HCT116 (cell line): ENCODE measurements at regions not wholly inside any gene's neighbourhood (a gene's known extent, or its start where the extent isn't known, plus 50 kb on each side); places are given as distances from the start of the nearest gene placed in this dataset.

ENCODE experiments used
- ATAC-seq: fragments of 200-7000 bp; cut with Tn5 transposase; 2 replicates; pipeline ENCODE4 v1.9.1; 2020; ENCODE audit warnings: mild to moderate bottlenecking, moderate library complexity
- BruUV-seq: library from RNA; stranded (reverse); fragments of 400-500 nt; replicated peaks from 2 replicates; lab custom pipeline; 2021; lab: Mats Ljungman, UMichigan
- CTCF ChIA-PET: fragments of 300-600 bp; sonication (Branson Sonifier 250); formaldehyde crosslinking; loops from one replicate; lab custom pipeline; 2021; ENCODE audit warnings: antibody characterized with exemption; lab: Charles Lee
- POLR2A ChIA-PET: fragments of 300-600, 350-600 bp; sonication (Branson Sonifier 250); formaldehyde crosslinking; loops from one replicate; lab custom pipeline; 2021; ENCODE audit warnings: antibody characterized with exemption; lab: Charles Lee
- RAD21 ChIA-PET, 2 experiments: fragments of 300-600 bp; sonication (Branson Sonifier 250); formaldehyde crosslinking; loops; one replicate each; lab custom pipeline; 2023; ENCODE audit warnings: low total read pairs in 2 of 2; ENCODE audit not compliant: uncharacterized antibody in 2 of 2, unreplicated experiment in 2 of 2, low non-redundant PET in 1 of 2; lab: Charles Lee
- DNase-seq: peaks from one replicate; pipeline ENCODE4 v3.0.0-alpha.2; 2010; ENCODE audit warnings: low read depth, low spot score
- H2AFZ ChIP-seq: fragments of 200-600 bp; shearing (Covaris generic), sonication (generic); 2 replicates; pipeline ENCODE4 v1.6.1; 2017; ENCODE audit warnings: low read depth, mixed run types, mixed read lengths, antibody characterized with exemption, low read length; ENCODE audit not compliant: poor library complexity, severe bottlenecking
- H3K27ac ChIP-seq: 2 replicates; pipeline ENCODE4 v1.5.1; 2012; ENCODE audit warnings: low read depth, low read length
- H3K27me3 ChIP-seq: fragments of 200-600 bp; sonication (generic); 2 replicates; pipeline ENCODE4 v1.6.1; 2016; ENCODE audit warnings: mixed run types, low read length, mixed read lengths; ENCODE audit not compliant: insufficient read depth
- H3K36me3 ChIP-seq, 2 experiments: fragments of 200-500 bp in 1 of 2; fragments of 200-600 bp in 1 of 2; sonication (Bioruptor generic) in 1 of 2; sonication (generic) in 1 of 2; 2 replicates each; pipeline versions ENCODE4 v1.5.1 to v1.6.1; 2014 to 2016; ENCODE audit warnings: low read length in 2 of 2, inconsistent platforms in 1 of 2, mixed read lengths in 1 of 2, mixed run types in 1 of 2; ENCODE audit not compliant: insufficient read depth in 2 of 2, control insufficient read depth in 1 of 2
- H3K4me1 ChIP-seq, 2 experiments: fragments of 200-600 bp in 1 of 2; sonication (generic) in 1 of 2; 2 replicates each; pipeline versions ENCODE4 v1.5.1 to v1.6.1; 2012 to 2017; ENCODE audit warnings: low read length in 2 of 2, inconsistent platforms in 1 of 2, mild to moderate bottlenecking in 1 of 2, mixed read lengths in 1 of 2, mixed run types in 1 of 2, moderate library complexity in 1 of 2; ENCODE audit not compliant: insufficient read depth in 2 of 2, control insufficient read depth in 1 of 2
- H3K4me2 ChIP-seq: fragments of 200-600 bp; sonication (generic); 2 replicates; pipeline ENCODE4 v1.6.1; 2017; ENCODE audit warnings: mixed run types, low read length, mixed read lengths
- H3K4me3 ChIP-seq, 2 experiments: fragments of 200-600 bp in 1 of 2; sonication (generic) in 1 of 2; replicated peaks in 1 of 2; 2 replicates each; pipeline ENCODE4 v1.5.1; 2011 to 2016; ENCODE audit warnings: low read length in 2 of 2, control low read depth in 1 of 2, low read depth in 1 of 2, mild to moderate bottlenecking in 1 of 2, mixed read lengths in 1 of 2, mixed run types in 1 of 2
- H3K79me2 ChIP-seq: fragments of 200-600 bp; sonication (generic); 2 replicates; pipeline ENCODE4 v1.6.1; 2017; ENCODE audit warnings: mild to moderate bottlenecking, mixed run types, low read length, moderate library complexity, mixed read lengths; ENCODE audit not compliant: insufficient read depth
- H3K9ac ChIP-seq: fragments of 200-600 bp; sonication (generic); 2 replicates; pipeline ENCODE4 v1.6.1; 2016; ENCODE audit warnings: low read length, mixed read lengths
- H3K9me2 ChIP-seq: fragments of 200-600 bp; sonication (generic), shearing (Covaris generic); 2 replicates; pipeline ENCODE4 v1.6.1; 2017; ENCODE audit warnings: mixed run types, mild to moderate bottlenecking, moderate library complexity; ENCODE audit not compliant: insufficient read depth
- H3K9me3 ChIP-seq, 2 experiments: fragments of 200-500 bp in 1 of 2; fragments of 200-600 bp in 1 of 2; sonication (Bioruptor generic) in 1 of 2; sonication (generic) in 1 of 2; 2 replicates each; pipeline ENCODE4 v1.6.1; 2014 to 2017; ENCODE audit warnings: low read length in 2 of 2, mixed read lengths in 2 of 2, inconsistent platforms in 1 of 2, low read depth in 1 of 2, mild to moderate bottlenecking in 1 of 2, mixed run types in 1 of 2, moderate library complexity in 1 of 2; ENCODE audit not compliant: control insufficient read depth in 1 of 2, insufficient read depth in 1 of 2
- H4K20me1 ChIP-seq: fragments of 200-600 bp; sonication (generic), shearing (Covaris generic); 2 replicates; pipeline ENCODE4 v1.6.1; 2017; ENCODE audit warnings: mixed run types, mild to moderate bottlenecking, moderate library complexity; ENCODE audit not compliant: insufficient read depth
- CEBPB ChIP-seq: IDR thresholded peaks from 2 replicates; pipeline ENCODE4 v1.6.1; 2012; ENCODE audit warnings: low read depth
- POLR2A ChIP-seq: IDR thresholded peaks from 2 replicates; pipeline ENCODE4 v1.7.0; 2011; ENCODE audit warnings: borderline replicate concordance; ENCODE audit not compliant: insufficient read depth, insufficient read length; ENCODE audit errors: extremely low read depth
- SIN3A ChIP-seq: IDR thresholded peaks from 2 replicates; pipeline ENCODE4 v1.6.1; 2012; ENCODE audit warnings: low read depth
- TCF7L2 ChIP-seq: IDR thresholded peaks from 2 replicates; pipeline ENCODE4 v1.7.0; 2011; ENCODE audit warnings: borderline replicate concordance, inconsistent platforms; ENCODE audit not compliant: insufficient read depth, insufficient read length; ENCODE audit errors: extremely low read depth
- intact Hi-C: fragments of 100-400 bp; cut with micrococcal nuclease; formaldehyde crosslinking; loops from 2 replicates; pipeline ENCODE4 v1.10.0; 2022
- TF ChIP-seq, protein P1 (sequence below): IDR thresholded peaks from 2 replicates; pipeline ENCODE4 v1.6.1; 2011; ENCODE audit warnings: mild to moderate bottlenecking, low read length, moderate library complexity; ENCODE audit not compliant: insufficient replicate concordance; ENCODE audit errors: extremely low read depth
- TF ChIP-seq, protein P2 (sequence below), 3 experiments: fragments of 200-600 bp in 1 of 3; sonication (generic) in 1 of 3; IDR thresholded peaks in 2 of 3; conservative IDR thresholded peaks in 1 of 3; 2 replicates each; pipeline ENCODE4 v1.5.1; 2012 to 2017; ENCODE audit warnings: low read depth in 2 of 3, low read length in 2 of 3, antibody characterized with exemption in 1 of 3, borderline replicate concordance in 1 of 3, control low read depth in 1 of 3, mild to moderate bottlenecking in 1 of 3, mixed read lengths in 1 of 3, mixed run types in 1 of 3, moderate library complexity in 1 of 3; ENCODE audit not compliant: insufficient read depth in 1 of 3

DNA sequence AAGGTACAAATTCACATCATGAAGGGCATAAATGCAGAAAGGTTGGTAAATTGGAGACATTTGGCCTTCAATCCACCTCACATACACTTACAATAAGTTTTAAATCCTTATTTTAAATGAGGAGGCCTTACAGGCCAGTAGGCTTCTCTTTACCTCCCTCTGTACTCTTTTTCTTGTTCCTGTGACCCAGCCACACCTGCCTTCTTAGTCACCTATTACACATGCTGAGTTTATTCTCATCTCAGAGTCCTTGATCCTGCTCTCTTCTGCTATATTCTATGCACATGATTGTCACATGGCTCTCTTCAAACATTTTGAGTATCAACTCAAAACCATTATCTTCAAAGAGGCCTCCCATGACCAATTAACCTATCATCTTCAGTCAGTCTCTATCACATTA, 491.5 kb downstream of the SATB2 start:
- Histone ChIP-seq H4K20me1 (no peaks in the 10 kb centered on the region), H3K9ac (no peak overlapping the region), H3K79me2 (no peaks in the 10 kb centered on the region), H3K36me3 (no peaks in the 10 kb centered on the region), H2AFZ (no peak overlapping the region), H3K4me1 (no peaks in the 10 kb centered on the region), H3K27ac (no peak overlapping the region), H3K27me3 (no peaks in the 10 kb centered on the region), H3K4me2 (no peak overlapping the region), H3K4me3 (no peak overlapping the region), H3K9me2 (no peaks in the 10 kb centered on the region), H3K9me3 (no peaks in the 10 kb centered on the region)
- no TSS peak for BruUV-seq
- RAD21 ChIA-PET, result no interaction called here
- no peak for ATAC-seq
- TF ChIP-seq POLR2A (no peak), TCF7L2 (no peak), SIN3A (no peak), CEBPB (no peak)
- TF ChIP-seq, protein P1, sequence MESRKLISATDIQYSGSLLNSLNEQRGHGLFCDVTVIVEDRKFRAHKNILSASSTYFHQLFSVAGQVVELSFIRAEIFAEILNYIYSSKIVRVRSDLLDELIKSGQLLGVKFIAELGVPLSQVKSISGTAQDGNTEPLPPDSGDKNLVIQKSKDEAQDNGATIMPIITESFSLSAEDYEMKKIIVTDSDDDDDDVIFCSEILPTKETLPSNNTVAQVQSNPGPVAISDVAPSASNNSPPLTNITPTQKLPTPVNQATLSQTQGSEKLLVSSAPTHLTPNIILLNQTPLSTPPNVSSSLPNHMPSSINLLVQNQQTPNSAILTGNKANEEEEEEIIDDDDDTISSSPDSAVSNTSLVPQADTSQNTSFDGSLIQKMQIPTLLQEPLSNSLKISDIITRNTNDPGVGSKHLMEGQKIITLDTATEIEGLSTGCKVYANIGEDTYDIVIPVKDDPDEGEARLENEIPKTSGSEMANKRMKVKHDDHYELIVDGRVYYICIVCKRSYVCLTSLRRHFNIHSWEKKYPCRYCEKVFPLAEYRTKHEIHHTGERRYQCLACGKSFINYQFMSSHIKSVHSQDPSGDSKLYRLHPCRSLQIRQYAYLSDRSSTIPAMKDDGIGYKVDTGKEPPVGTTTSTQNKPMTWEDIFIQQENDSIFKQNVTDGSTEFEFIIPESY, result no peak
- TF ChIP-seq, protein P2, sequence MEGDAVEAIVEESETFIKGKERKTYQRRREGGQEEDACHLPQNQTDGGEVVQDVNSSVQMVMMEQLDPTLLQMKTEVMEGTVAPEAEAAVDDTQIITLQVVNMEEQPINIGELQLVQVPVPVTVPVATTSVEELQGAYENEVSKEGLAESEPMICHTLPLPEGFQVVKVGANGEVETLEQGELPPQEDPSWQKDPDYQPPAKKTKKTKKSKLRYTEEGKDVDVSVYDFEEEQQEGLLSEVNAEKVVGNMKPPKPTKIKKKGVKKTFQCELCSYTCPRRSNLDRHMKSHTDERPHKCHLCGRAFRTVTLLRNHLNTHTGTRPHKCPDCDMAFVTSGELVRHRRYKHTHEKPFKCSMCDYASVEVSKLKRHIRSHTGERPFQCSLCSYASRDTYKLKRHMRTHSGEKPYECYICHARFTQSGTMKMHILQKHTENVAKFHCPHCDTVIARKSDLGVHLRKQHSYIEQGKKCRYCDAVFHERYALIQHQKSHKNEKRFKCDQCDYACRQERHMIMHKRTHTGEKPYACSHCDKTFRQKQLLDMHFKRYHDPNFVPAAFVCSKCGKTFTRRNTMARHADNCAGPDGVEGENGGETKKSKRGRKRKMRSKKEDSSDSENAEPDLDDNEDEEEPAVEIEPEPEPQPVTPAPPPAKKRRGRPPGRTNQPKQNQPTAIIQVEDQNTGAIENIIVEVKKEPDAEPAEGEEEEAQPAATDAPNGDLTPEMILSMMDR (IDR thresholded peaks at IDR 0.05 in 2 of 3, conservative IDR thresholded peaks at IDR 0.05 in 1 of 3; ENCODE audit: borderline replicate concordance in 1 of 3, insufficient read depth in 1 of 3, low read depth in 2 of 3, low read length in 2 of 3), result no peak
- intact Hi-C loops, result no loop called here
- POLR2A ChIA-PET, result no interaction called here
- CTCF ChIA-PET, result no interaction called here
- DNase-seq, result no peak
